ENCODE measurements at regions not wholly inside any gene's neighbourhood (a gene's known extent, or its start where the extent isn't known, plus 50 kb on each side); places are given as distances from the start of the nearest gene placed in this dataset.

GRCh38 chr5:130335117-130335516 lies 430.9 kb downstream of the CHSY3 start:
- no peaks in the 10 kb centered on the region for H3K9me3 ChIP-seq
- no peaks in the 10 kb centered on the region for H3K27me3 ChIP-seq
- WGBS = 87% methylated on average over 1 of the region's 1 CpG
- no peak overlapping the region for H3K27ac ChIP-seq
- TF ChIP-seq EP300 (IDR thresholded peaks at IDR 0.05) (no peak), POLR2AphosphoS5 (IDR thresholded peaks at IDR 0.05) (no peak), POLR2A (IDR thresholded peaks at IDR 0.05) (no peak)
- TF ChIP-seq, protein P1, sequence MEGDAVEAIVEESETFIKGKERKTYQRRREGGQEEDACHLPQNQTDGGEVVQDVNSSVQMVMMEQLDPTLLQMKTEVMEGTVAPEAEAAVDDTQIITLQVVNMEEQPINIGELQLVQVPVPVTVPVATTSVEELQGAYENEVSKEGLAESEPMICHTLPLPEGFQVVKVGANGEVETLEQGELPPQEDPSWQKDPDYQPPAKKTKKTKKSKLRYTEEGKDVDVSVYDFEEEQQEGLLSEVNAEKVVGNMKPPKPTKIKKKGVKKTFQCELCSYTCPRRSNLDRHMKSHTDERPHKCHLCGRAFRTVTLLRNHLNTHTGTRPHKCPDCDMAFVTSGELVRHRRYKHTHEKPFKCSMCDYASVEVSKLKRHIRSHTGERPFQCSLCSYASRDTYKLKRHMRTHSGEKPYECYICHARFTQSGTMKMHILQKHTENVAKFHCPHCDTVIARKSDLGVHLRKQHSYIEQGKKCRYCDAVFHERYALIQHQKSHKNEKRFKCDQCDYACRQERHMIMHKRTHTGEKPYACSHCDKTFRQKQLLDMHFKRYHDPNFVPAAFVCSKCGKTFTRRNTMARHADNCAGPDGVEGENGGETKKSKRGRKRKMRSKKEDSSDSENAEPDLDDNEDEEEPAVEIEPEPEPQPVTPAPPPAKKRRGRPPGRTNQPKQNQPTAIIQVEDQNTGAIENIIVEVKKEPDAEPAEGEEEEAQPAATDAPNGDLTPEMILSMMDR (IDR thresholded peaks at IDR 0.05) = no peak
- H3K4me1 ChIP-seq = no peaks in the 10 kb centered on the region
- H3K36me3 ChIP-seq = no peaks in the 10 kb centered on the region
- no peak for DNase-seq (ENCODE audit: low spot score in 2 of 2)
- no peak overlapping the region for H3K4me3 ChIP-seq

DNA sequence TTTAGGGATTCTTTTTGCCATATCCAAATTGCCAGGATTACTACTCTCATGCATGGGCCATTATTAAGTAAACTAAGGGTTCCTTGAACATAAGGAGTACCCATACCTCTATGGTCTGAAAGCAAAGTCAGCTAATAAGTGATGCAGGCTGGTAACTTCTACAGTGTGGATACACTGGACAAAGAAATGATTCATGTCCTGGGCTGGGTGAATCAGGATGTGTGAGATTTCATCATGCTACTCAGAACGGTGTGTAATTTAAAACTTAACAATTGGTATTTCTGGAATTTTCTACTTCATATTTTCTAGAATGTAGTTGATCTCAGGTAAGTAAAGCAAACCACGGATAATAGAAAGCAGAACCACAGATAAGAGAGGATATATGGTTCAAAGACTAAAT lies 428.8 kb downstream of the CHSY3 start:
- Histone ChIP-seq H3K4me1 (no peaks in the 10 kb centered on the region), H3K9me3 (no peaks in the 10 kb centered on the region), H3K27ac (no peak overlapping the region), H3K4me3 (no peak overlapping the region), H3K27me3 (no peaks in the 10 kb centered on the region), H3K36me3 (no peaks in the 10 kb centered on the region)
- 46% methylated on average over 2 of the region's 2 CpGs for WGBS
- TF ChIP-seq POLR2A (IDR thresholded peaks at IDR 0.05) (no peak), EP300 (IDR thresholded peaks at IDR 0.05) (no peak), POLR2AphosphoS5 (IDR thresholded peaks at IDR 0.05) (no peak)
- TF ChIP-seq, protein P1 (IDR thresholded peaks at IDR 0.05) = no peak
- no peak for DNase-seq (ENCODE audit: low spot score in 2 of 2)

GRCh38 chr5:130331332-130331731 lies 427.1 kb downstream of the CHSY3 start:
- WGBS = 92% methylated on average over 3 of the region's 3 CpGs
- DNase-seq (ENCODE audit: low spot score in 2 of 2) = no peak
- no peaks in the 10 kb centered on the region for H3K36me3 ChIP-seq
- H3K27ac ChIP-seq = no peak overlapping the region
- no peak overlapping the region for H3K4me3 ChIP-seq
- no peaks in the 10 kb centered on the region for H3K9me3 ChIP-seq
- no peaks in the 10 kb centered on the region for H3K27me3 ChIP-seq
- H3K4me1 ChIP-seq = no peaks in the 10 kb centered on the region
- TF ChIP-seq EP300 (IDR thresholded peaks at IDR 0.05) (no peak), POLR2AphosphoS5 (IDR thresholded peaks at IDR 0.05) (no peak), POLR2A (IDR thresholded peaks at IDR 0.05) (no peak)
- TF ChIP-seq, protein P1 (IDR thresholded peaks at IDR 0.05) = no peak

DNA sequence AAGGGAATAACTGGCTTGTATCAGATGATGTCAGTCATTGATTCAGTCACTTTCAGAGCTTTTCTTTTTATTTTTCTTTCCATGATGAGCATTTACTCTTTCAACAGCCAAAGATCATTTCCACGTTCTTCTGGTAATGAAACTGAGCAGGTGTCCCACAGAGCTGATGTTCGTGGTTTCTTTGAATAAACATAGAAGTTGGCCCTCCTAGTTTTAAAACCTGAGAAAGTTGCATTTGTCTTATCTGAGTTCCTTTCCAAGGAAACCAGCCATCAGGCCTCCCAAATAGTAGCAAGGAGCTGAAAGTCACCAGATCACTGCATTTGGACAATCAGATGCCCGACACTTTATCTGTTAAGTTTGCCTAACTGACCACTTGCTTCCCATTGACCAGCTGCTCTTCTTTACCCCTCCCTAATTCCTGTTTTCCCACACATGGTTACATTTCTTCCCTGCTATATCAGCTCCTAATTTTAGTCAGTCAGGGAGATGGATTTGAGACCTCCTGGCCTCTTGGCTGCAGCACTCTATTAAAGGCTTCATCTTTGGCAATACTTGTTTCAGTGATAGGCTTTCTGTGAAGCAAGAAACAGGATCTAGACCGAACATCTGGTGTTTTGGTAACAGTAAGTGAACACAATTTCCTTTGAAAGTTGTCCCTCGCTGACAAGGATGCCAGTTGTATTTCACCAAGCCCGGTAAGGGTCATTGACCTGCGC lies 420.8 kb downstream of the CHSY3 start:
- H3K4me3 ChIP-seq = no peak overlapping the region
- H3K27me3 ChIP-seq = no peaks in the 10 kb centered on the region
- no peak for DNase-seq (ENCODE audit: low spot score in 2 of 2)
- peaks cover 3% of the 10 kb centered on the region for H3K9me3 ChIP-seq
- TF ChIP-seq, protein P1 (IDR thresholded peaks at IDR 0.05) = no peak
- TF ChIP-seq POLR2AphosphoS5 (IDR thresholded peaks at IDR 0.05) (no peak), EP300 (IDR thresholded peaks at IDR 0.05) (no peak), POLR2A (IDR thresholded peaks at IDR 0.05) (no peak)
- 87% methylated on average over 7 of the region's 7 CpGs for WGBS
- H3K4me1 ChIP-seq = no peaks in the 10 kb centered on the region
- no peaks in the 10 kb centered on the region for H3K36me3 ChIP-seq
- H3K27ac ChIP-seq = no peak overlapping the region

GRCh38 chr5:130323804-130324454 lies 419.7 kb downstream of the CHSY3 start:
- H3K4me3 ChIP-seq = no peak overlapping the region
- H3K27ac ChIP-seq = no peak overlapping the region
- WGBS = 88% methylated on average over 3 of the region's 3 CpGs
- no peaks in the 10 kb centered on the region for H3K4me1 ChIP-seq
- no peak for DNase-seq (ENCODE audit: low spot score in 2 of 2)
- H3K9me3 ChIP-seq = peaks cover 3% of the 10 kb centered on the region
- H3K36me3 ChIP-seq = no peaks in the 10 kb centered on the region
- no peak for TF ChIP-seq EP300 (IDR thresholded peaks at IDR 0.05)
- TF ChIP-seq POLR2A (IDR thresholded peaks at IDR 0.05) = no peak
- TF ChIP-seq, protein P1 (IDR thresholded peaks at IDR 0.05) = no peak
- no peak for TF ChIP-seq POLR2AphosphoS5 (IDR thresholded peaks at IDR 0.05)
- H3K27me3 ChIP-seq = no peaks in the 10 kb centered on the region
